Fibroblast of lung (primary cell): ENCODE measurements at regions not wholly inside any gene's neighbourhood (a gene's known extent, or its start where the extent isn't known, plus 50 kb on each side); places are given as distances from the start of the nearest gene placed in this dataset.

Experiments used
- EZH2 ChIP-seq: IDR thresholded peaks from 2 replicates; pipeline ENCODE4 v1.5.1; 2012; ENCODE audit warnings: low read length, control low read depth, mild to moderate bottlenecking; ENCODE audit errors: missing control alignments
- TF ChIP-seq, protein P1 (sequence below), 2 donors: IDR thresholded peaks in 1 of 2; conservative IDR thresholded peaks in 1 of 2; 1 replicate in 1 of 2; 2 replicates in 1 of 2; pipeline ENCODE4 v1.5.1; 2011 to 2012; ENCODE audit warnings: low read length in 2 of 2, control low read depth in 1 of 2, inconsistent platforms in 1 of 2, low read depth in 1 of 2, mild to moderate bottlenecking in 1 of 2

DNA sequence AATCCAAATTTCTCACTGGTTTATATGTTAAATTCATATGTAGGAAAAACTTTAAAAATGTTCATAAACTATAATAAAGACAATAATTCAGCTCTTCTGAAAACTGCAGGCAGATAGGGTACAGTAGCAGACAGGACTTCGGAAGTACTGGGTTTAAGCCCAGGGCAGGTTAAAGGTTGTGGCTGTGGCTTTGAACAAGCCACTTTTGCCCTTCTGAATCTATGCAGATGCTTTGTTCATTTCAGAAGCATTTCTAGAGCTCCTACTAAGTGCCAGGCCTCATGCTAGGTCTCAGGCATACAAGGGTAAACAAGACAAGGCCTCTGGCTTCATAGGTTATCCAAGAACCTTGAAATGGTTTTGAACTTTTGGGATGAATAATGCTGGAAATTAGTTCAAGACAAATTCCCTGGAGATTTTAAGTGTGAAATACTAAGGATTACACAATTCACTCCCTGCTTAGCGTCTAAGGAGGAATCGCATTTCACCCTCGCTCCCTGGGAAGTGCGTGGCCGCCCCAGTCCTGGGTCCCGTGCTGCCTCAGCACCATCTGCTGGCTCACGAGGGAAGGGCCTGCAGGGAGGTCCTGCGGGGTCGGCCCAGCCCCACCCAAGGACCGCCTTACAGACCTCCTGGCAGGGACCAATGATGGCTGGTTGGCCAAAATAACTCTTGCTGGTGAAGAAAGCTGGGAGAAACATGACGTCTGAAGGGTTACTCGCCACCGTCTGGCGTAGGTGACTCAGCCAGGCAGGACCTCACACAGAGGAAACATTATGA lies 67.7 kb upstream of the L3MBTL4 start:
- TF ChIP-seq, protein P1, sequence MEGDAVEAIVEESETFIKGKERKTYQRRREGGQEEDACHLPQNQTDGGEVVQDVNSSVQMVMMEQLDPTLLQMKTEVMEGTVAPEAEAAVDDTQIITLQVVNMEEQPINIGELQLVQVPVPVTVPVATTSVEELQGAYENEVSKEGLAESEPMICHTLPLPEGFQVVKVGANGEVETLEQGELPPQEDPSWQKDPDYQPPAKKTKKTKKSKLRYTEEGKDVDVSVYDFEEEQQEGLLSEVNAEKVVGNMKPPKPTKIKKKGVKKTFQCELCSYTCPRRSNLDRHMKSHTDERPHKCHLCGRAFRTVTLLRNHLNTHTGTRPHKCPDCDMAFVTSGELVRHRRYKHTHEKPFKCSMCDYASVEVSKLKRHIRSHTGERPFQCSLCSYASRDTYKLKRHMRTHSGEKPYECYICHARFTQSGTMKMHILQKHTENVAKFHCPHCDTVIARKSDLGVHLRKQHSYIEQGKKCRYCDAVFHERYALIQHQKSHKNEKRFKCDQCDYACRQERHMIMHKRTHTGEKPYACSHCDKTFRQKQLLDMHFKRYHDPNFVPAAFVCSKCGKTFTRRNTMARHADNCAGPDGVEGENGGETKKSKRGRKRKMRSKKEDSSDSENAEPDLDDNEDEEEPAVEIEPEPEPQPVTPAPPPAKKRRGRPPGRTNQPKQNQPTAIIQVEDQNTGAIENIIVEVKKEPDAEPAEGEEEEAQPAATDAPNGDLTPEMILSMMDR (conservative IDR thresholded peaks at IDR 0.05 in 1 of 2, IDR thresholded peaks at IDR 0.05 in 1 of 2; ENCODE audit: low read depth in 1 of 2, low read length in 2 of 2): peak; percentile 28 to 75
- no peak for TF ChIP-seq EZH2
